Endothelial cell of umbilical vein (primary cell): ENCODE measurements at regions not wholly inside any gene's neighbourhood (a gene's known extent, or its start where the extent isn't known, plus 50 kb on each side); places are given as distances from the start of the nearest gene placed in this dataset.

Experiments
- BruUV-seq: library from RNA; stranded (reverse); fragments of 400-500 nt; replicated peaks from 2 replicates; lab custom pipeline; 2021; lab: Mats Ljungman, UMichigan
- CTCF ChIA-PET: fragments of 300-600, 350-600 bp; sonication (Branson Sonifier 250); formaldehyde crosslinking; loops from one replicate; lab custom pipeline; 2021; ENCODE audit warnings: antibody characterized with exemption, inconsistent platforms; lab: Charles Lee
- POLR2A ChIA-PET: fragments of 300-600, 350-600 bp; sonication (Branson Sonifier 250); formaldehyde crosslinking; loops from one replicate; lab custom pipeline; 2021; ENCODE audit warnings: antibody characterized with exemption, inconsistent platforms; lab: Charles Lee
- DNase-seq: peaks from one replicate; pipeline ENCODE4 v3.0.0-alpha.2; 2011; ENCODE audit warnings: low read depth, low spot score
- FAIRE-seq: peaks from 2 replicates; lab custom pipeline; 2011; peaks lifted over from hg19 to GRCh38; lab: Jason Lieb, UNC
- H2AFZ ChIP-seq: 2 replicates; pipeline ENCODE4 v1.6.0; 2012; ENCODE audit warnings: low read depth, low read length, control low read depth, inconsistent platforms
- H3K27ac ChIP-seq: 2 replicates; pipeline ENCODE4 v1.5.1; 2011; ENCODE audit warnings: low read depth, mild to moderate bottlenecking, control low read depth, low read length, moderate library complexity; ENCODE audit not compliant: insufficient read depth
- H3K27me3 ChIP-seq, 2 experiments: 2 replicates each; pipeline versions ENCODE4 v1.6.0 to v1.6.1; 2011; ENCODE audit warnings: low read length in 2 of 2, mixed read lengths in 1 of 2; ENCODE audit not compliant: control insufficient read depth in 2 of 2, insufficient read depth in 2 of 2
- H3K36me3 ChIP-seq, 2 experiments: 2 replicates in 1 of 2; 3 replicates in 1 of 2; pipeline ENCODE4 v1.5.1; 2011; ENCODE audit warnings: low read length in 2 of 2, mild to moderate bottlenecking in 1 of 2, moderate library complexity in 1 of 2; ENCODE audit not compliant: control insufficient read depth in 2 of 2, insufficient read depth in 2 of 2; ENCODE audit errors: extremely low read depth in 1 of 2
- H3K4me1 ChIP-seq: 3 replicates; pipeline ENCODE4 v1.5.1; 2011; ENCODE audit warnings: mild to moderate bottlenecking, low read length; ENCODE audit not compliant: control insufficient read depth, insufficient read depth; ENCODE audit errors: extremely low read depth
- H3K4me2 ChIP-seq: 2 replicates; pipeline ENCODE4 v1.6.1; 2011; ENCODE audit warnings: low read length, control low read depth, mixed read lengths; ENCODE audit not compliant: insufficient read depth
- H3K4me3 ChIP-seq, 3 experiments: fragments of 200-600 bp in 1 of 3; sonication (generic), shearing (Covaris generic) in 1 of 3; replicated peaks in 1 of 3; 2 replicates each; pipeline ENCODE4 v1.5.1; 2011 to 2016; ENCODE audit warnings: control low read depth in 3 of 3, low read length in 3 of 3, mild to moderate bottlenecking in 2 of 3, inconsistent platforms in 1 of 3, low read depth in 1 of 3, moderate library complexity in 1 of 3; ENCODE audit not compliant: insufficient read depth in 1 of 3
- H3K79me2 ChIP-seq: 2 replicates; pipeline ENCODE4 v1.6.0; 2012; ENCODE audit warnings: low read length, inconsistent platforms; ENCODE audit not compliant: control insufficient read depth, insufficient read depth
- H3K9ac ChIP-seq: replicated peaks from 2 replicates; pipeline ENCODE3; 2011; ENCODE audit warnings: low read length, control low read depth; ENCODE audit not compliant: insufficient read depth; ENCODE audit errors: extremely low read depth
- H3K9me1 ChIP-seq: replicated peaks from 3 replicates; pipeline ENCODE4 v1.6.0; 2011; ENCODE audit warnings: mild to moderate bottlenecking, low read length; ENCODE audit not compliant: control insufficient read depth, insufficient read depth; ENCODE audit errors: extremely low read depth
- H3K9me3 ChIP-seq: replicated peaks from 2 replicates; pipeline ENCODE4 v1.5.1; 2012; ENCODE audit warnings: low read length, inconsistent platforms; ENCODE audit not compliant: control insufficient read depth, insufficient read depth
- H4K20me1 ChIP-seq: replicated peaks from 2 replicates; pipeline ENCODE3; 2011; ENCODE audit warnings: mild to moderate bottlenecking, low read length; ENCODE audit not compliant: control insufficient read depth, insufficient read depth; ENCODE audit errors: extremely low read depth
- CTCF ChIP-seq, 2 donors: IDR thresholded peaks; 1 replicate in 1 of 2; 2 replicates in 1 of 2; pipeline ENCODE4 v1.5.1; 2011; ENCODE audit warnings: low read length in 2 of 2, mild to moderate bottlenecking in 2 of 2, moderate library complexity in 2 of 2, control low read depth in 1 of 2, inconsistent platforms in 1 of 2, low read depth in 1 of 2; ENCODE audit not compliant: insufficient read depth in 1 of 2; ENCODE audit errors: extremely low read depth in 1 of 2
- EZH2 ChIP-seq: IDR thresholded peaks from 2 replicates; pipeline ENCODE4 v1.6.1; 2012; ENCODE audit warnings: borderline replicate concordance, low read depth, mild to moderate bottlenecking, moderate library complexity, low read length, inconsistent platforms; ENCODE audit not compliant: severe bottlenecking
- FOS ChIP-seq: IDR thresholded peaks from 2 replicates; pipeline ENCODE4 v1.6.1; 2011; ENCODE audit warnings: mild to moderate bottlenecking, low read length, moderate library complexity, borderline replicate concordance; ENCODE audit not compliant: insufficient read depth
- GATA2 ChIP-seq: IDR thresholded peaks from 2 replicates; pipeline ENCODE4 v1.7.0; 2011; ENCODE audit warnings: low read depth, mild to moderate bottlenecking, moderate library complexity, mixed read lengths, low read length; ENCODE audit not compliant: insufficient read length, insufficient read depth
- JUN ChIP-seq: IDR thresholded peaks from 2 replicates; pipeline ENCODE4 v1.6.1; 2011; ENCODE audit warnings: borderline replicate concordance, low read depth; ENCODE audit not compliant: insufficient read length, insufficient read depth
- MAX ChIP-seq: IDR thresholded peaks from 2 replicates; pipeline ENCODE4 v1.6.1; 2011; ENCODE audit not compliant: insufficient read depth, insufficient read length
- POLR2AphosphoS5 ChIP-seq: IDR thresholded peaks from 2 replicates; pipeline ENCODE4 v1.6.1; 2012; ENCODE audit warnings: low read depth, mild to moderate bottlenecking, control low read depth, low read length, moderate library complexity; ENCODE audit not compliant: insufficient read depth
- dilution Hi-C: fragments of 300-500 bp; cut with MboI; formaldehyde crosslinking; loops from one replicate; pipeline ENCODE4 v1.15.0; 2019; ENCODE audit warnings: low sequenced_read_pairs; ENCODE audit not compliant: extremely low pct_ligation_motif_present
- intact Hi-C: fragments of 100-400 bp; cut with micrococcal nuclease; formaldehyde crosslinking; loops from one replicate; pipeline ENCODE4 v1.10.0; 2022

GRCh38 chr16:17548825-17549224 is 78.1 kb upstream of the XYLT1 start:
- FAIRE-seq, result no peak
- Histone ChIP-seq H3K4me2 (no peak overlapping the region), H4K20me1 (no peaks in the 10 kb centered on the region), H3K36me3 (no peaks in the 10 kb centered on the region), H3K4me1 (no peaks in the 10 kb centered on the region), H3K9me1 (no peaks in the 10 kb centered on the region), H3K27me3 (no peaks in the 10 kb centered on the region), H3K27ac (no peak overlapping the region), H3K9ac (no peak overlapping the region), H3K9me3 (no peaks in the 10 kb centered on the region), H2AFZ (no peak overlapping the region), H3K4me3 (no peak overlapping the region), H3K79me2 (no peaks in the 10 kb centered on the region)
- dilution Hi-C loops (no loop called here), intact Hi-C loops (no loop called here)
- ChIA-PET CTCF (no interaction called here), POLR2A (no interaction called here)
- no peak for TF ChIP-seq JUN
- no peak for TF ChIP-seq GATA2
- no peak for TF ChIP-seq POLR2AphosphoS5
- no peak for TF ChIP-seq MAX
- TF ChIP-seq FOS, result no peak
- no peak for TF ChIP-seq EZH2
- no peak for TF ChIP-seq CTCF (IDR thresholded peaks at IDR 0.05; ENCODE audit: extremely low read depth in 1 of 2, insufficient read depth in 1 of 2, low read depth in 1 of 2, low read length in 2 of 2)
- no TSS peak for BruUV-seq
- no peak for DNase-seq
